ENCODE measurements at regions not wholly inside any gene's neighbourhood (a gene's known extent, or its start where the extent isn't known, plus 50 kb on each side); places are given as distances from the start of the nearest gene placed in this dataset.

DNA sequence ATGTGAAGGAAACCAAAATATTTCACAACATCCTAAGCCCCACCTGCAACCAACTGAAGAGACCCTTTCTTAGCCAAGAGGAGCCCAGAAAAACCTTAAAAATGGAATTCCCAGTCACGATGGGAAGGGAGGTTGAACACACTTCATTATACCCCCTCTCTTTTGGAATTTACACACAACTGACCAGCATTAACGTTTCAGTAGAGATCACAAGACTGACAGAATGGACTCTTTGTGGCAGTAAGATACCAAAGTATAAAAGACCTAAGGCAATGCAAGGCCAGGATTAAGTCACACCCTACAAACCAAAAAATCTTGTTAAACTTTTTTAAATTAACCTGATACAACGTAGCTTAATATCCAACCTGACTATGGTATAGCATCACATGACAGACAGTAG, 190.9 kb downstream of the OTOR start:
- no peaks in the 10 kb centered on the region for H3K27me3 ChIP-seq (ENCODE audit: insufficient read depth, low read depth, severe bottlenecking)
- H3K4me3 ChIP-seq (ENCODE audit: low read depth, low read length) = no peak overlapping the region
- TF ChIP-seq, protein P1, sequence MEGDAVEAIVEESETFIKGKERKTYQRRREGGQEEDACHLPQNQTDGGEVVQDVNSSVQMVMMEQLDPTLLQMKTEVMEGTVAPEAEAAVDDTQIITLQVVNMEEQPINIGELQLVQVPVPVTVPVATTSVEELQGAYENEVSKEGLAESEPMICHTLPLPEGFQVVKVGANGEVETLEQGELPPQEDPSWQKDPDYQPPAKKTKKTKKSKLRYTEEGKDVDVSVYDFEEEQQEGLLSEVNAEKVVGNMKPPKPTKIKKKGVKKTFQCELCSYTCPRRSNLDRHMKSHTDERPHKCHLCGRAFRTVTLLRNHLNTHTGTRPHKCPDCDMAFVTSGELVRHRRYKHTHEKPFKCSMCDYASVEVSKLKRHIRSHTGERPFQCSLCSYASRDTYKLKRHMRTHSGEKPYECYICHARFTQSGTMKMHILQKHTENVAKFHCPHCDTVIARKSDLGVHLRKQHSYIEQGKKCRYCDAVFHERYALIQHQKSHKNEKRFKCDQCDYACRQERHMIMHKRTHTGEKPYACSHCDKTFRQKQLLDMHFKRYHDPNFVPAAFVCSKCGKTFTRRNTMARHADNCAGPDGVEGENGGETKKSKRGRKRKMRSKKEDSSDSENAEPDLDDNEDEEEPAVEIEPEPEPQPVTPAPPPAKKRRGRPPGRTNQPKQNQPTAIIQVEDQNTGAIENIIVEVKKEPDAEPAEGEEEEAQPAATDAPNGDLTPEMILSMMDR (IDR thresholded peaks at IDR 0.05; ENCODE audit: low read depth, low read length) = no peak
- no peaks in the 10 kb centered on the region for H3K36me3 ChIP-seq
- H3K27ac ChIP-seq = no peak overlapping the region
- H3K9me3 ChIP-seq (ENCODE audit: severe bottlenecking) = peaks cover 3% of the 10 kb centered on the region
- DNase-seq = no peak

DNA sequence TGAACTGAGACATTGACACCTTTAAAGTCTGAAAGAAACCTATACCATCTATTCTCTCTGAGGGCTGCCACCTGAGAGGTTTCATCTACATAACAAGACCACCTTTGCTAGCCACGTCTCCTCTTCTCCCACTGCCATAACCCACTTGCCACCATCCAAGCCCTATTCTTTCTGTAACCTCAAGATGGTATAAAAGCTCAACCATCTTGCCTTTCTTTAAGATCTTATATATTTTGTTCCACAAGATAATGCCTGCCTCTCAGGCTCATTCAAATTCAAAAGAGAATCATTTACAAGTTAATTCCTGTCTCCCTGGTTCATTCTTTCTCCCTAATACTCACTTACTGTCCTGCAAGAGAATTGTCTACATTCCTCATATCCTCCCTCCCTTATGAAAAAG, 192.5 kb downstream of the OTOR start:
- H3K27ac ChIP-seq = no peak overlapping the region

DNA sequence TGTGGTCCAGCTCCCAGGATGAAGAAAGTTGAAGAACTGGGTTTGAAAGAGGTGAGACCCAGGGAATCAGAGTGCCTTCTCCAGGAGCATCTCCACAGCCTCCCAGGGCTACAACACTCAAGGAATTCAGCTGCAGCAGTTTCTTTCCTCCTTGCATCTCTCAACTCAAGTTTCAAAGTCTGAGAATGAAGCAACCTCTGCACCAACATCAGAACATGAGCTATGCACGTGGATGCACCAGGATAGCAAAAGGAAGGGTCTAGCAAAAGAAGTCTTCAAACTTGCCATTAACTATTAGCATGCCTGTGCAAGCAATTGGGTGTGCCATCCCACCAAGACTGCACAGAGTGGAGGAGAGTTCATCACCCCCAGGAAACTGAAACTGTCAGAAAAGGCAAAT, 193.9 kb downstream of the OTOR start:
- no peaks in the 10 kb centered on the region for H3K9me3 ChIP-seq (ENCODE audit: severe bottlenecking)
- no peaks in the 10 kb centered on the region for H3K36me3 ChIP-seq
- no peaks in the 10 kb centered on the region for H3K27me3 ChIP-seq (ENCODE audit: insufficient read depth, low read depth, severe bottlenecking)
- TF ChIP-seq, protein P1 (IDR thresholded peaks at IDR 0.05; ENCODE audit: low read depth, low read length) = no peak
- H3K27ac ChIP-seq = no peak overlapping the region
- no peak for DNase-seq
- H3K4me3 ChIP-seq (ENCODE audit: low read depth, low read length) = no peak overlapping the region

More for the DNA sequence above, 192.5 kb downstream of the OTOR start:
- no peak for DNase-seq
- no peaks in the 10 kb centered on the region for H3K36me3 ChIP-seq
- H3K9me3 ChIP-seq (ENCODE audit: severe bottlenecking) = peaks cover 3% of the 10 kb centered on the region
- no peaks in the 10 kb centered on the region for H3K27me3 ChIP-seq (ENCODE audit: insufficient read depth, low read depth, severe bottlenecking)
- TF ChIP-seq, protein P1 (IDR thresholded peaks at IDR 0.05; ENCODE audit: low read depth, low read length) = no peak
- H3K4me3 ChIP-seq (ENCODE audit: low read depth, low read length) = no peak overlapping the region

DNA sequence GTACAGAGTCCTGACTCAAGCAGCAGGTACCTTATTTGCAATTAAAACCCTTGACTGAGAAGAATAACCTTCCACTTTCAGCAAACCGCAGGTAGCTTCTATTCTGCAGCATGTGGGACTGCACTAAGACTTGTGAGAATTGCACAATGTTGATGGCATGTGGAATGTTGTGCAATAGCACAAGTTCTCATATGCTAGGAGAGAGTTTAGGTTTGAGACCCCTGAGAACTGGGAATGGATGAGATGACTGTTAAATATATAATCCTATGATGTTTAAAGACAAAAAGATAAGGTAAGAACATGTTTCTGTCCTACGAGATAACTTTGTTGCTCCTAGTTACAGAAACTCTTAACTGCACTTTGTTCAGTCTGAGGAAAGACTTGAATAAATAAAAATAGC, 194.6 kb downstream of the OTOR start:
- H3K36me3 ChIP-seq = no peaks in the 10 kb centered on the region
- TF ChIP-seq, protein P1 (IDR thresholded peaks at IDR 0.05; ENCODE audit: low read depth, low read length) = no peak
- no peak for DNase-seq

DNA sequence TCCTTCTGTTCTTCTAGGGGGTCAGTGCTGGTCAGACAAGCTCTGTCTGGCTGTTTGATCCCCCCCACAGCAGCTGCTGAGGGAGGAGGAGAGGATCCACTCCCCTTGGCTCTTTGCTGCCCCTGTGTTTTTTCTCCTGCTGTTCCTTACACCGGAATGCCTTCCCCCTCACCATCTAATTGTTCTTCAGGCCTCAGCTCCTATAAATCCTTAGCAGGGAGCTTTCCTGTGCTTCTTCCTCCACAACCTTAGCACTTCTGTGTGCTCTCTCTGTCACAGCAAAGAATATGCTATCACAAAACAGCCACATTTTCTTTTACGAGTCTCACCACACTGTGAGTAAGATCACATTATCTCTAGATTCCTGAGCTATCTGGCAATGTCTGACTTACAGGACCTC, 196.6 kb downstream of the OTOR start:
- no peak overlapping the region for H3K27ac ChIP-seq
- H3K36me3 ChIP-seq = no peaks in the 10 kb centered on the region
- H3K9me3 ChIP-seq (ENCODE audit: severe bottlenecking) = no peaks in the 10 kb centered on the region
- no peak for DNase-seq
- H3K4me3 ChIP-seq (ENCODE audit: low read depth, low read length) = no peak overlapping the region
- no peaks in the 10 kb centered on the region for H3K27me3 ChIP-seq (ENCODE audit: insufficient read depth, low read depth, severe bottlenecking)
- TF ChIP-seq, protein P1 (IDR thresholded peaks at IDR 0.05; ENCODE audit: low read depth, low read length) = no peak

More for the DNA sequence above, 194.6 kb downstream of the OTOR start:
- H3K4me3 ChIP-seq (ENCODE audit: low read depth, low read length) = no peak overlapping the region
- no peaks in the 10 kb centered on the region for H3K9me3 ChIP-seq (ENCODE audit: severe bottlenecking)
- no peak overlapping the region for H3K27ac ChIP-seq
- H3K27me3 ChIP-seq (ENCODE audit: insufficient read depth, low read depth, severe bottlenecking) = no peaks in the 10 kb centered on the region

DNA sequence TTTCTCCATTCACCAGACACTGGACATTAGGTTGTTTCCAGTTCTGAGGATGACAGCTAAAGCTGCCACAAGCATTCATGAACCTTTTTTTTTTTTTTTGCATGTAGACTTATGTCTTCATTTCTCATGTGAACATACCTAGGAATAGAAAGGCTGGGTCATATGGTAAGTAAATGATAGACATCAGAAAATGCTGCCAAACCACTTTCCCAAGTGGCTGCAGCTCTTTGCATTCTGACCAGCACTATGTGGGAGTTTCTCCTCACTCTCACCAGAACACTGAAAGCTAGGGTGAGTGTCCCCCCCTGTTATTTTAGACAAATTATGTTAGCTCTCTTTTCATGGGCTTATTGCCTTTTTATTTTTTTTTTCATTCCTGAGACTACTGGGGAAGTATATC, 197.5 kb downstream of the OTOR start:
- Histone ChIP-seq H3K36me3 (no peaks in the 10 kb centered on the region), H3K9me3 (ENCODE audit: severe bottlenecking) (no peaks in the 10 kb centered on the region), H3K27ac (no peak overlapping the region), H3K27me3 (ENCODE audit: insufficient read depth, low read depth, severe bottlenecking) (no peaks in the 10 kb centered on the region), H3K4me3 (ENCODE audit: low read depth, low read length) (no peak overlapping the region)
- DNase-seq = no peak
- TF ChIP-seq, protein P1 (IDR thresholded peaks at IDR 0.05; ENCODE audit: low read depth, low read length) = no peak
